Jurkat, Clone E6-1 (cell line): ENCODE measurements at regions not wholly inside any gene's neighbourhood (a gene's known extent, or its start where the extent isn't known, plus 50 kb on each side); places are given as distances from the start of the nearest gene placed in this dataset.

Experiments used
- DNase-seq: peaks from one replicate; pipeline ENCODE4 v3.0.0-alpha.2; 2011; ENCODE audit warnings: low read depth, low spot score
- H3K4me3 ChIP-seq: 2 replicates; pipeline ENCODE4 v1.5.1; 2011; ENCODE audit warnings: mild to moderate bottlenecking, low read length, control low read depth, moderate library complexity

- no peak for DNase-seq
These were observed 158.3 kb upstream of the TSLP start for GRCh38 chr5:110913221-110913620.

DNA sequence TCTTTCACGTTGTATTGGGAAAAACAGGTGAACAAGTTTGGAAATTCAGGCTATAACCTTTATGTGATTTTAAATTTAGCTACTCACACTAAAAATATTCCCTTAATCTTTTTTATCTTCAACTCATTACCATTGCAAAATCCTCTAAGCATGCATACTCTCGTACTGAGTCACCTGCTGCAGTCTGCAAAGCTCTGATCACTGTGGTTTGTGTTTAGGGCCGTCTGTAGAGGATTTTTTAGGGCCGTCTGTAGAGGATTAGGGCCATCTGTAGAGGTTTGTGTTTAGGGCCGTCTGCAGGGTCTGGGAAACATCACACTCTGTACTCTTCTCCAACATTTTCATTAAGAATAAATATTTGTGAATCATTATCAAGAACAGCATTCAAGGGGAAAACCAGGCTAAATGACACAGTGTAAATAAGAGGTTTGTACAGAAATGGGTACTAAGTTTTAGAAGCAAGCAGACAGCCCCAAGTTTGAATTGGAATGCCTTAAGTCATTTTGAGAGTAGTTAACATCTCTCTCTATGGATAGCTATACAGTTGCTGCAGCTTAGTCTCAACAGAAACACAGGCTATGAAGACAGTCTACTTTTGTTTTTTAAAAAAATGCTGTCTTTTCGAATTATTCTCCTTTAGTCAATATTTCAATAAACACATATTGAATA is 155.0 kb upstream of the TSLP start:
- no peak overlapping the region for H3K4me3 ChIP-seq
- no peak for DNase-seq

More at GRCh38 chr5:110913221-110913620, 158.3 kb upstream of the TSLP start:
- no peak overlapping the region for H3K4me3 ChIP-seq

- DNase-seq = no peak
- no peak overlapping the region for H3K4me3 ChIP-seq
These were observed 154.2 kb upstream of the TSLP start for GRCh38 chr5:110917161-110917875.

DNA sequence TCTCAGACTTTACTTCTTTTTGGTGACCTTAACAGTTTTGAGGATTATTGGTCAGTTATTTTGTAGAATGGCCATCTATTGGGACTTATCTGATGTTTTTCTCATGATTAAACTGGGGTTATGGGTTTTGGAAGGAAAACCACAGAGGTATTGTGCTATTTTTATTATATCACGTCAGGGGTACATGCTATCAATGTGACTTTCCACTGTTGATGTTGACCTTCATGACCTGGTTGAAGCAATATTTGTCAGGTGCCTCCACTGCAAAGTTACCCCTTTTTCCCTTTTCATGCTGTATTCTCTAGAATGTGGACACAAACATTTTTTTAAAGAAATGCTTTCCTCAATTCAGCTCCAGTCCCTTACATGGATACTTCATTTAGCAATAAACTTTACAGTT is 152.8 kb upstream of the TSLP start:
- no peak for DNase-seq
- no peak overlapping the region for H3K4me3 ChIP-seq

- H3K4me3 ChIP-seq = no peak overlapping the region
- no peak for DNase-seq
These were observed 147.5 kb upstream of the TSLP start for GRCh38 chr5:110923971-110924370.

DNA sequence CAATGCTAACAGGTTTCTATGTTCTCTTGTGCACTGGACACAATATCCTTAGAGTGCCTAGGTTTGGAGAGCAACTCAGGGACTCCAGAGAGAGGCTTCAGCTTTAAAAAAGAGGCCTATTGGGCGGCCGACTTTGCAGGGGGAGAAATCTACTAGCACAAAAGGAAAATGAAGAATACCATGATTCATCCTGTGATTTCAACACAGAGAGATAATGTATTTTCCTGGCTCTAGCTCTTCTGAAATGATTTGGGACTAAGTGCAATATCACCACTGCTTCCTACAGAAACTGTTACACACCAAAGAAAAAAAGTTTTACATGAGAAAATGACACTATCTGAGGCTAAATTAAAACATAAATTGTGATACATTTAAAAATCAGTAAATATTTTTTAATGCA is 146.1 kb upstream of the TSLP start:
- no peak overlapping the region for H3K4me3 ChIP-seq
- DNase-seq = no peak

DNA sequence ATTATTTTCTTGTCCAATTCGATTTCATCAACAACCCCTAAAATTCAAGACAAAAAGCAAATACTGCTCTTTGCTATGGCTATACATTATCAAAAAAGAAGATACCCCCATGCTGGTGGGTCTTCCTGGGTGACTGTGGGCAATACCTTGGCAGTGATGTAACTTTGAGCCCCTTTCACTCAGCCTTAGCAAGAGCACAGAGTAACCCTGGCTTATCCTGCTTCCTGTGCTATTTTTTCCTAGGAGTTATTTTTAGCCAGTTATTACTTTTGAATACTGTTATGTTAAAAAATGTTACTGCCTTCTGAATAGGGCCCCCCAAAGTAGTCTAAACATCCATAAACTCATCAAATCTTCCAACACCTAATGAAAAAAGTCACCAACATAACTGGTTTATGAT is 145.6 kb upstream of the TSLP start:
- H3K4me3 ChIP-seq = no peak overlapping the region
- DNase-seq = no peak

- no peak overlapping the region for H3K4me3 ChIP-seq
- DNase-seq = no peak
These were observed 138.6 kb upstream of the TSLP start for GRCh38 chr5:110932755-110933488.

GRCh38 chr5:110940136-110940535 is 131.4 kb upstream of the TSLP start:
- no peak for DNase-seq
- no peak overlapping the region for H3K4me3 ChIP-seq

DNA sequence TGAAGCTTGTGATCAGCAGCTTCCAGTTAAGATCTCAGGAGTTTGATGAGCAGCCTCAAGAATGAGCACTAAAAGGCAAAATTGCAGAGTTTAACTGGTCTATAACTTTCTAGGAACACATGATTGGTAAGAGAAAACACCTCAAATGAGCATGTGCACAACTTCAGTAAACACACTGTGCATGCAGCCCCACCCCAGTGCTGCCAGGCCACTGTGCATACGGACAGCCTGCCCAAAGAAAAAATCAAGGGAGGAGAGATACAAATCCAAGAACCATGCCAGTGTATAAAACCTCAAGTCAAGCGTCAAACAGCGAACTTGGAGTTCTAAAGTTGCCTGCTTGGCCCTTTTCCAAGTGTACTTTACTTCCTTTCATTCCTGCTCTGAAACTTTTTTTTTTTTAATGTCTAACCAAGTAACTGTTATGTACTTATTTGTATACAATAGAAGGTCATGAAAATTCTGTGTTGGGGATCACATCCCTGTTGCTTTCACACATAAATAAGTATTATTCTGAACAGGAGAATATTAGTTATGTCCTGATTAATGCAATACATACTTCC is 125.6 kb upstream of the TSLP start:
- no peak overlapping the region for H3K4me3 ChIP-seq
- DNase-seq = no peak

- DNase-seq = no peak
- H3K4me3 ChIP-seq = no peak overlapping the region
These were observed 120.1 kb upstream of the TSLP start for GRCh38 chr5:110951373-110951791.

GRCh38 chr5:110956280-110956912 is 115.1 kb upstream of the TSLP start:
- H3K4me3 ChIP-seq = no peak overlapping the region; the same call in 1 of the 2 replicates
- peak; percentile 5 for DNase-seq

- DNase-seq = peak; percentile 75
- peak overlapping the region; percentile 13; the same call in 1 of the 2 replicates for H3K4me3 ChIP-seq
These were observed 114.3 kb upstream of the TSLP start for GRCh38 chr5:110956913-110957813.

DNA sequence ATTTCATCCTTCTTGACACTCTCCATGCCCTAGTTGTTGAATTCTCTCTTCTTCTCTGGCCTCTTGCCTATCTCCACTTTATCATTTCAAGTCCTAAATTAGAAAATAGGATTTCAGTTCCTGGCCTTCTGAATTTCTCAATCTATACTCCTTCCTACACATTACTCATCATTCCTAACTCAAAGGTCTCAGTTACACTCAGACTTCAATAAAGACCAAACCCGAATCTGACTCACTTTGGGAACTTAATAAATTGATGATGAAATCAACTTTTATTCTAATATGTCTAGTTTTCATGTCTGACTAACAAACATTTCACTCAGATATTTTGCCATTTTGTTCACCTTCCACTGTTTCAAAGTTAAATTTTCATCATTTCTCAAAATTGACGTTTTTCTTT is 113.6 kb upstream of the TSLP start:
- no peak for DNase-seq
- H3K4me3 ChIP-seq = no peak overlapping the region

- no peak overlapping the region for H3K4me3 ChIP-seq
- DNase-seq = no peak
These were observed 108.0 kb upstream of the TSLP start for GRCh38 chr5:110963495-110963894.

DNA sequence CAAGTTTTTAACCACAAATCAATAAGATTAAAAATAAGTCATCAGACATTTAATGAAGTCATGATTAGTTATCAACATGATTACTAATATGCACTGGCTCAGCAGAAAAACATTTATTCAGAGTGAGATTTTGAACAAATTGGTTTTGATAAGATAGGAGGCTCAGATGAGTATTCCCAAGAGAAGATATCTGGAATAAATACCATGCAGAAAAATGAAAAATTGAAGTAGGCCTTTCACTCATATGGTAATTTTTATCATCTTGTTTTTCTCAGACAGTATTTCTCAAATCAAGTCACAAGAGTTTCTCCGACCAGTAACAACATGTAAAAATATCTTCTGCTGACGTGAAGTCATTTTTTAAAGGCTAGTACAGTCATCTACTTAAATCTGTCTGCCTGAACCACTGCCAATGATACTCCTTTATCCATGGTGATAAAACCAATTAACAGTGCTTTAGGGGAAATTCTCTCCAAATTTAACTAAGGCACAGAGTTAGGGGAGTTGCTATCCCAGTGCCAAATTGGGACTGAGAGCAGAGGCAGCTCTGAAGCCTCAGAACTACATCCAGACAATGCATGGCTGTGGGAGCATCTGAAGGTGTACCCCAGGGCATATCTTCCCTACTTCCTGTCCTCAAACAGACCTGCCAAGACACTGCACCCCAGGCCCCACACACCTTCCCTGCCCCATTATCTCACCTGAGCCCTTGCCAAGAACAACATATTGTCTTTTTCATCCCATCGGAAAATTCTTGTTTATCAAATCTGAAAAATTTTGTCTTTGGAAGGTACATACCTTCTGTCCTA is 105.5 kb upstream of the TSLP start:
- DNase-seq = no peak
- H3K4me3 ChIP-seq = no peak overlapping the region

- no peak overlapping the region for H3K4me3 ChIP-seq
- DNase-seq = no peak
These were observed 103.1 kb upstream of the TSLP start for GRCh38 chr5:110968246-110969005.
